Activated CD4-positive, alpha-beta T cell treated with anti-CD3 and anti-CD28 coated beads, Interleukin-10, Interleukin-2, amounts not matched to agents 100 ng/mL and 50 ng/mL, durations not matched to agents 16 hours and 8 hours (primary cell): ENCODE measurements at regions not wholly inside any gene's neighbourhood (a gene's known extent, or its start where the extent isn't known, plus 50 kb on each side); places are given as distances from the start of the nearest gene placed in this dataset.

Experiments
- DNase-seq: peaks from one replicate; pipeline ENCODE4 v3.0.0-alpha.2; 2020

DNA sequence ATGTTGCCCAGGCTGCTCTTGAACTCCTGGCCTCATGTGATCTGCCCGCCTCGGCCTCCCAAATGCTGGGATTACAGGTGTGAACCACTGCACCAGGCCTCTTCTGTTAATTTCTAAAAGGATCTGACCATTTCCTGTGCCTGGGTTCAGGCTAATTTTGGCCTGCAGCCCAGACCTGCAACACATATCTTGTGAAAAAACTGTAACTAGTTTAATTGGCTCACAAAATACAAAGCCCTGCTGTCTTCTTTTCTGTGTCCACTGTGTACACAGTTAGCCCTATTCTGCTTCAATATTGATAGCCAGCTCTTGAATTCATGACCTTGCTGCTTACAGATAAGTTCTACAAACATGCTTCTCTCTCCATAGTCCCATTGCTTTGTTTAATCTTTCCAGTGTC, 753.5 kb downstream of the PDHA2 start:
- DNase-seq = no peak

DNA sequence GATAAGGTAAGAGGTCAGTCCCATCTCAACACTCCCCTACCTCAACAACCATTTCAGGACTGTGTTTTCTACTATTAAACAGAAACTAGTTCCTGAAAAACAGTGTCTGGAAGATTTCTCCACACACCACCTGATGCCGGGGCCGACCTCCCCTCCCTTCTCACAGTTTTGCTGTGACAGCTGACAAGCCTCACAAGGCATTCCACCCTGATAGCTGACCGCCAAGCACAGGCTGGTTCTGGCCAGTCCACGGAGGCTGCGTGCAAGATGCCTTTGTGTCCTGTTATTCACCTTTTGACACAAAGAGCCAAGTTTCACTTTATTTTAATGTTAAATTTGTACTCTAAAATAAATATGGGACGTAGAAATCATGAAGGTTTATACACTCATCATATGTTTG, 758.6 kb downstream of the PDHA2 start:
- no peak for DNase-seq

DNA sequence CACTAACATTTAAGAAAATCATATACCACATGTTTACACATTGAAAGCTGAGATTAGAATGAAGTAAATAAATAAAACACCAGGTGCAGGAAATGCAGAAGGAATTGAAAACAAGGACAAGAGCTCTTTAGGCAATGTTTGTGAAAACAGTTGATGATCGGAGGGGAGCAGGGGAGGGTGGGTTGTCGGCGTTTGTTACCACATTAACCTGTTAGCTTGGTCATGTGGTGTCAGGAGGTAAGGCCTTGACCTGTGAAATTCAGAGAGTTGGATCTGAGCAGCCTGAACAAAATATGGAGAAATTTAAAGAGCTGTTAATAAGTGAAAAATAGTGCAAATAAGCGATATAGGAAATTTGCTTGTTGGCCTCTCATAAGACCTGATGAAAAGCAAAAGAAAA, 759.9 kb downstream of the PDHA2 start:
- no peak for DNase-seq

DNA sequence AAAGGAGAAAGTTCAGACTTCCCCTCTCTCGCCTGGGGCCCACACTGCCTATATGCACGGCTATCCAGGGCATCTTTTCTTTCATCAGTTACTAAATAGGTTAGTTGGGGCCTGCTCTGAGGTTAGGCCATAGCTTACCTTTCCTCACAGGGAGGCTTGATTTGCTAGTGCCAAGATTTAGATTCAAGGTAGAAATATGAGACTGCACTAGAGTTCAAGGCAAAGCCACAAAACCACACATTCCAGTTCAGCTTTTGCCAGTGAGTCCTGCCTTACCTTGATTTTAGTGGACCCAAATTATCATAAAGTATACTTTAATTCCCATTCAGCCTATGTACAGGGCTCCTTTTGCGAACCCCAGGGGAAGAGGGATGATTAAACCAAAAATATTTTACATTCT, 762.8 kb downstream of the PDHA2 start:
- no peak for DNase-seq

DNA sequence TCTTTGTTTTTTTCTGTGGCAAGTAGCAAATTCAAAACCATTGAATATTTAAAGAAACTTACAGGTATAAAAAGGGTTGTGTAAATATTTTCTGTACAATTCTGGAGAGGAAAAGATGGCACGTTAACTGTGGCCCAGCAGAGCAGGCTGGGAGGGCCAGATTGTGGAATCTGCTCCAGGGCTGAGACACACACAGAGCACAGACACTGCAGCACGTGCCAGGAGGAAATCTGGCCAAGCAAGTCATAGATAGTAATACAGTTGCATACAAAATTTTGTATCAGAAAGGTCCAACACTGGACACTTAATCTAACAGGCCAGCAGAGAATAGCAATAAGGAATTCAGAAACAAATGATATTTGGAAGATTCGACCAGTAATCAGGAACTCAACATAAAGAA, 763.7 kb downstream of the PDHA2 start:
- DNase-seq = no peak

DNA sequence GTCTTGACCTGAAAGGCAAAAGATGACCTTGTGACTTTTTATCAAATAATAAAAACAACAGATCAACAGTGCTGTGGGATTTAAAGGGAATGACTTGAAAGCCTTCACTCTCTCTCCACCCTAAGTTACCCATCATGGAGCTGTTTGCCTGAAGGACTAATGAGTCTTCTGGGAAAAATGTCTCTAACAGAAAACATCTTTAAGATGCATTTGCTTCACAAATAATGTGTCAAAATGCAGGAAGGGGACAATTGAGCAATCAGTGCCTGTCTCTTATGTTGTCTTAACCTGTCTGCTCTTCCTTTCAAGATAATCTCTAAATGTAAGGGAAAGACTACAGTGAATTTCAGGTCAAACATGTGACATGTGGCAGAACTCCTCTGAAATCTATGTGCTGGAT, 766.6 kb downstream of the PDHA2 start:
- DNase-seq = no peak

DNA sequence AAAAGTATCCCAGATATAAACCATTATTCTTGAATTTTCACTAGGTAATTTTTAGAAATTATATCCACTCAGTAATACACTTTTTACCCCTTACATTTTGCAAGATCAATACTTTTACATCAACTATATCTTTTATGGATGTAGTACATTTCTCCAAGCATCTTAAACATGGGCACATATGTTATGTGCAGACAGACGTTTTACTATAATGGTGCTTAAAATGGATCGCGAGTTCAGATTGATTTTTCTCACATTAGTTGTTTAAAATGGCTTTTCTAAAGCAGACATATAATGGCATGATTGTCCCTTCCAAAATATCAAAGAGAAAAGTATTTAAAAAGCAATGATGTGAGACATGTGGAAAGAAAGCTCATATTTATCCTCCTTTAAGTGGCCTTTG, 786.1 kb downstream of the PDHA2 start:
- DNase-seq = no peak

DNA sequence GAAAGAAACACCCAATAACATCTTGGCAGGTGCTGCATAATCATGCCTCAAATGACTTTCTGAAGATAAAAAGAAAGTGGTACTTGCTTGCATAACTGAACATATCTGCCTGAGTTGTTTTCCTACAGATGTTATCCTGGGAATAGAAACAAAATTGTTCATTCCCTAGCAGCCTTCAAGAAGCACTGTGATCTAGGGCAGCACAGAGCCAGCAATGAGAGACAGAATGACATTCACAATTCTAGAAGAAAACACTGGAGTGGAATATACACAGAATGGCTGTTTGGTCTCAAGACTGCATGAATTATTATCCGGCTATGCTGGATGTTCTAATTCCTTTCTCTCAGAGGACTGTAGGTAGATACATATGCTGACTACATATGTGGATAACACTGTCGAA, 790.9 kb downstream of the PDHA2 start:
- DNase-seq = no peak

DNA sequence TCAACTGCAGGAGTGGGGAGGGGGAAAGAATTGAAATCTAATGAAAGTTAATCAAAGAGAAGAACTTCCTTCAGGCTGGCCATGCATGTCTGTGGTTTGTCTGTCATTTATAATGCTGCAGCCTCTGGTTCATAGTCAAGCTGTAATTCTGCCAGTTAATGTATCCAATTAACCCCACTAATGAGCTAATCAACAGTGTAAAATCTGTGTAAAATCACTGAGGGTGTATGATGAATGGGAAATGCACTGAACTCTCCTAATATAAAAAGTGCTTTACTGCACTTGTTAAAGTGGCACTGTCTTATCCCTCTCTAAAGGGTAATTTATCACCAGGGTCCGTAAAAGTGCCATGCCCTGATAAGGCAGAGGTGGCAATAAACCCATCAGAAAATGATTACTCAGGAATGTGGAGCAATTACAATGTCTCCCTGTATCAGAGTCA, 798.1 kb downstream of the PDHA2 start:
- no peak for DNase-seq

DNA sequence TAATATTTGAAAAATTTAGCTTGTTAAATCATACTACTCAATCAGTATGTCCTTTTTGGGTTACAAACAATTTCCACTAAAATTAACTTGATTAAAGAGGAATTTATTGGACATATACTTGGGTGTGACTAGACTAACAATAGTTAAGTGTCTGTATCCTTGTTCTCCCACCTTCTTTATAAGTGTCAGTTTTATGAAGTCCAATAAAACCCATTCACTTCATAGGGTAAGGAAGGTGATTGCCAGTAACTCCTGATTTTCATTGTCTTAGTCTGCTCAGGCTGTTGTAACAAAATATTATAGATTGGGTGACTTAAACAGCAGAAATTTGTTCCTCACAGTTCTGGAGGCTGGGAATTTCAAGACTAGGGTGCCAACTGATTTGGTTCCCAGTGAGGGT, 800.0 kb downstream of the PDHA2 start:
- DNase-seq = no peak

DNA sequence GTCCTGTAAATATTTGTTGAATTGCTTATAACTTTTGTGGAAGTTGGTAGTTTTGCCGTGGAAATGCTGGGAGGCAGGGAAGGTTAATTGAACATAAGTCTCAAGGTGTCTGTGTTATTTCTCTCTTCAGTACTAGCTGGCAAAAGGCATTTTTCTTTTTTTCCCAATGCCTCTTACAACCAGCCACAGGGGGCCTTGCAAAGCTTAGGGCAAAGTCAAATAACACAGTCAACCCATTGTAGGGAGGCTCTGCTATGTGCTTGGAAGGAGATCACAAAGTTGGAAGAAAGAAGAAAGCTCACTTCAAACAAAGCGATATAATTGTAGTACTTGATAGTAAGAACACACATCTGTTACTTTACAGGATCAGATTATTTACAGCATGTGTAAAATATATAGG, 802.6 kb downstream of the PDHA2 start:
- no peak for DNase-seq

DNA sequence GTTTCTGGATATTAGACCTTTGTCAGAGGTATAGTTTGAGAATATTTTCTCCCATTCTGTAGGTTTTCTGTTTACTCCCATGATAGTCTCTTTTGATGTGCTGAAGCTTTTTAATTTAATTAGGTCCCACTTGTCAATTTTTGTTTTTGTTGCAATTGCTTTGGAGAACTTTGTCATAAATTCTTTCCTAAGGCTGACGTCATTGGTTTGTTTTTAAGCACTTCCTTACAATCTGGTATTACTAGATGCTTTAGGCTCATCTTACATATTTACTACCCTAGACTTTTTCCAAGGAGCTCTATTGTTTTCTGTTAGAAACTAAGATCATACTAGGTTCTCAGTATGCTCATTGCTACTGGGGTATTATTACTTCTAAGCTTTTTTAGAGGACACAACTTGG, 806.3 kb downstream of the PDHA2 start:
- no peak for DNase-seq

DNA sequence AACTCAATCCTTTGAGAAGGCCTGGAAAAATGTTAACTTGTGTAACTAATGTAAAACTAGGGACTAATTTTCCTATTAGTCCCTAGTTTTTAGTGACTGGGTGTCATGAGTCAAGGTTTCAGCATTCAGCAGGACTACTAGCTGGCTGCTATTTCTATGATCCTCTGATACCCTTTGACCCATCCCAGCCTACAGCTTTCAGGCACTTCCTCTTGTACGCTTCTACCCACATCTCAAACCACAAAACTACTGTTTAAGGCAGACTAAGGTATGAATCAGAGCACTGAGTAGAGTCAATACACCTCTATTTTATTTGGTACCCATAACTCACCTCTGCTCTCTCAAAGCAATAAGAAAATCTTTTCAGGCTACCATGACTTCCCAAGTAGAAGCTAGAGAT, 809.6 kb downstream of the PDHA2 start:
- no peak for DNase-seq

DNA sequence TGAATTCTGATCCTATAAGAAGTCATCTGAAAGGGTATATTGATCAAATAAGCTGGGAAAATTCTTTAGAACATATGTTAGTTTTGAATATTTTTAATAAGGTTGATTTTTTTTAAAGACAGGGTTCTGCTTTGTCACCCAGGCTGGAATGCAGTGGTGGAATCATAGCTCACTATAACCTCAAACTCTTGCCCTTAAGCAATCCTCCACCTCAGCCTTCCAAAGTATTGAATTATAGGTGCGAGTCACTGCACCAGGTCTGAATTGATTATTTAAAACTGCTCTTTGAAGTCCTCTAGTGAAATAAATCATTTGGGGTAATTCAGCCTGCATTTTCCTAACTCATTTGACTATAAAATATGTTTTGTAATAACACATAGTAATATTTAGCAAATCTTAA, 812.3 kb downstream of the PDHA2 start:
- DNase-seq = no peak

DNA sequence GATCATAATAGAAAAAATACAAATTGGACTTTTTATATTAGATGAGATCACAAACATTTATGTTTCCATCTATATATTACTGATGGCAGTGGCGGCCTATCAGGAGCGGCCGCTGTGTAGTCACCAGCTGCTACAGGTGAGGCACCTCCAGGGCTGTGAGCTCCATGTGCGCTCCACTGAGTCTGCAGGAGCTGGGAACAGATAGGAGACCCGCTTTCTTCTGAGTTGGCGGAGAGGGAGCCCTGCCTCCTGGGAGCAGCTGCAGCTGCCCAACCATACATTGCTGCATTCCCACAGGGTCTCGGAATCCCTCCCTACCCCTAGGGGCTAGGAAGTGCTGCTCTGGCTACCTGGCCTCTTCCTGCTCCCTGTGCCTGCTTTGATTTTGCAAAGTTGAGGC, 812.9 kb downstream of the PDHA2 start:
- DNase-seq = no peak

DNA sequence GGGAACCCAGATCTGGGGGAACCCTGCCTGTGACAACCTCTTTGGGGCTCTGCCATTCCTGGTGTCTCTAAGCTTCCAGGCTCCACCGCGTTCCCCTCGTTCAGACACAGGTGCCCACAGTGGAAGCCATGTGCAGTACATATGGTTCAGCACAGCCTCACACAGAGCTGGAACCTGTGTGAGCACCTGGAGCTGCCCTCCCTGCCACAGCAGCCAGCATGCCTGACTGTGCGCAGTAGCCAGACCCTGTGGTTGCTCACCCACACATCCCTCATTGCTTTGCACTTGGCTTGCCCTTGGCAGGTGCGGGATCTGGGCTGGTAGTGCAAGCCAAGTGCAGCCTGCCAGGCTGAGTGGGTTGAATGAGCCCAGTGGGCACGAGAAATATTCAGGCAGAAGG, 814.2 kb downstream of the PDHA2 start:
- DNase-seq = no peak

DNA sequence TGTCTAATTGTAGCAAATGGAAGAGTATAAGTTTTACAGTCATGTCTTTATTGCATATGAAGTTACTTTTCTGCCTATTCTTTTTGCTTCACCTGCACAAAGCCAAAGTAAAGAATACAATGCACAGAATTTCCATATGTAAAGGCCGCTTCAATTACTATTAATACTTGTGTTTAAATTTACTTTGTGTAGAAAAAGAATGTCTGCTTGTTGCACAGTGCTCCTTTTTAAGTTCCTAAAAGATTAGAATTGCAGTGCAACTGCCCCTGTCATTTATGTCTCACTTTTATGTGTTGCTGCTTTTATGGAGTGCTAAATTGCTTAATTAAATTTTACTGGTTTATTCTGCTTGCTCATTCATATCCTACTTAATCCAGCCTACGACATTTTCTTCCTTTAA, 830.5 kb downstream of the PDHA2 start:
- DNase-seq = no peak

DNA sequence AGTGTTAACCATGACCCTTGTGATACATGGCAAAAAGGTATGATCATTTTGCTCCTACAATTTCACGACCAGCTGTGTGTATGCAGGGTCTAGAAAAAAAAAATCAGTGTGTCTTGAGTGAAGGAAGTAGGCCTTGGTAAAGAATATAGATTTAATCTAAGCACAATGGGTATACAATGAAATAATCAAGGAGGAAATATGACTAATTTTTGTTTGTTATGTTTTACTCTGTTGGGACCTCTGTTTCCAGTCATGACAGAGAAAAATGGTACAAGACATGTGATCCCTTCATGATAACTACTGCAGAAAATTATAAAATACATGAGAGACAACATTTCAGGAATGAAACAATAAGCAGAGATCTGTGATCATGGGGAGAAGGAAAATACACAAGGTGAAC, 835.5 kb downstream of the PDHA2 start:
- no peak for DNase-seq

DNA sequence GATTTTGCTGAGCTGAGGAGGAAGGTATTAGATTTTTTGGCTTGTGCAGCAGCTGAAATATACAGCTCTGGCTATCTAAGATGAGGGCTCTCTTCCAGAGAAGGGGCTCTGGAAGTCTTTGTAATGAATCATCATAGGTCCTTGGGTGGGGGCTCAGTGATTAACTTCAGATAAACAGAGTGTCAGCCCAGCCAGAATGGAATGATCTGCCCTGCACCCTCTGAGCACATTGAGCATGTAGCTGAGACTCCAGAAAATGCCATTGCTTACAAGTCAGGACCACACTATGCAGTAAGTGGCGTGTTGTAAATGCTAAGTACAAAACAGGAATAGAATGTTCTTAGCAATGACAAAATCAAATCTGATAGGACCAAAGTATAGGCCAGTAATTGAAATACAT, 836.0 kb downstream of the PDHA2 start:
- no peak for DNase-seq

DNA sequence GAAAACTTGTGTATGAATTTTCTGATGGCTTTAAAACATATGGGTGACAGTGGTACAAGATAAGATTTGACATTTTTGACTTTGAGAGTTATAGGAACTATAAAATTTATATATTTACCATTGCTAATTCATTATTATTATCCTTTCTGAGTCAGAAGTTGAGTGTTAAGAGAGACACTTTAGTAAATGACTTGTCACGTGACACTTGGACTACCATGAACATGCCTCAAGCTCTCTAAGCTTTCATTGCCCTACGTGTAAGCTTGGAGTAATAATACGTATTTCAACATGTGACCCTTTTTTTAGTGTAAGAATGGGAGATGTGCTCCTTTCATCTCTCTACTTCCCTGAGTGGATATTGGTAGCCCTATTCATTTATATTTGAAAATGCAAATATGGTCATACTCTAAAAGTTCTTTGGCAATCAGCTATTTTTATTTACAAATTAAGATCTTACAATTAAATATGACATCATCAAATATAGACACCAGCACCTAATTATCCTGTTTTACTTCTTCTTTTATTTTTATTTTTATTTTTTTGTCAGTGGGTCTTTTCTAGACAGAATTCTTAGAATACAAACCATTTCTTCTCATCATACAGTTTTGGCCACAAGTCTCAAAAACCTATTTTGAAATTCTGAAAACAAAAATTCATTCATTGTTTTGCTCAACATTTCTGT, 837.0 kb downstream of the PDHA2 start:
- no peak for DNase-seq

DNA sequence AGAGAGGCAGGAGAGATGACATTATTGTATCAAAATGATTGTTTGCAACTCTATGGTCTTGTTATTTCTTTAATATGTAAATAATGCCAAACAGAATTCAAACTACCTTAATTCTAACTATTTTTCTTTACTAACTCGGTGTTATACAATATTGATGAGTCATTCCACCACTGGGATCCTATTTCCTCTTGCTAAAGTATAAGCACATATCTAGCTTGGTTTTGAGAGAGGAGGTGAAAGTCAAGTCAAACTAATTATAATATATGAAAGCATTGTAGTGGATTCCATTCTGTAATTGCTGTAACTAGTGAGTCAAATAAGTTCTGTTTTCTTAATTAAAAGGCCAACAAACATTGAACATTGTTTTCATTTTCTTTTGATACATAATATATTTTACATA, 837.6 kb downstream of the PDHA2 start:
- no peak for DNase-seq

DNA sequence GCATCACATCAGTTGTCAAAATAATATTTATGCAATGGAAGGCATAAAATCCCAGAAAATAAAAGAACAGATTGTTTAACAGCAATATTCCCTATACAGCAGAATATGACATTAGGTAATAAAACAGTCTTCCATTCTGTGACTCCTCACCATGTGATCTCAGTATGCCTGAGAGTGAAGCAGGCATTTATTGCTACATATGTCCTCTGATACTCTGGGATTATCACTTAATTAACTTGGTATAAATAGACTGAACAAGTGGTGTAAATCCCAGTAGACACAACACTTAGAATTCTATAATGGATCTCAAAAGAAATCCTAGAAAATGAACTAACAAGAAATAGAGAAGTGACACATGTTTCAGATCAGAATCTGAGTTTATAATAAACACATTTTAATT, 841.3 kb downstream of the PDHA2 start:
- no peak for DNase-seq

DNA sequence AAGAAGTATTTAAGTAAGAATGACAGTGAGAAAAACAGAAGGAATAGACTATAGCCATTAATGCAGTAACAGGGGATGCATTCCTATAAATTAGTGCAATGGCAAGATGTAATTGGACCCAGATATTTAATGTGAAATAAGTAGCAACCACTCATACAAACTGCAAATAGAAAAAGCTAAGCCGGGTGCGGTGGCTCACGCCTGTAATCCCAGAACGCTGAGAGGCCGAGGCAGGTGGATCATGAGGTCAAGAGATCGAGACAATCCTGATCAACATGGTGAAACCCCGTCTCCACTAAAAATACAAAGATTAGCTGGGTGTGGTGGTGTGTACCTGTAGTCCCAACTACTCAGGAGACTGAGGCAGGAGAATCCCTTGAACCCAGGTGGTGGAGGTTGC, 845.8 kb downstream of the PDHA2 start:
- no peak for DNase-seq

DNA sequence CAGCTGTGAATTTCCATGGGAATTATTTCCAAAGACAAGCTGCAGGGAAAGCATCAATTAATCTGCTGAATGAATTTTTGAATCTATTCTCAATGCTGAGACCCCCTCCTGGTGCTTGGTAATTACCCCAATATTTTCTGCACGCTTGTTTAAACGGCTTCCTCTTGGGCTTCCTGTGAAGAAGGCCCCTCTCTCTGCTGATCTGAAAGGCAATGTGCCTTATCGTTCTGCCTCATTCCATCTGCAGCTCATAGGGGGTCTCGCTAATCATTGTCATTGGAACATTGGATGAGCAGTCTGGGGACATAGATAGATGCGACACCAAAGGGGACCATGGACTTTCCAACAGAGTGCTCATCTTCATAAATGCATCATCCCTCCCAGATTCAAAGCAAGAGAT, 851.6 kb downstream of the PDHA2 start:
- DNase-seq = no peak

DNA sequence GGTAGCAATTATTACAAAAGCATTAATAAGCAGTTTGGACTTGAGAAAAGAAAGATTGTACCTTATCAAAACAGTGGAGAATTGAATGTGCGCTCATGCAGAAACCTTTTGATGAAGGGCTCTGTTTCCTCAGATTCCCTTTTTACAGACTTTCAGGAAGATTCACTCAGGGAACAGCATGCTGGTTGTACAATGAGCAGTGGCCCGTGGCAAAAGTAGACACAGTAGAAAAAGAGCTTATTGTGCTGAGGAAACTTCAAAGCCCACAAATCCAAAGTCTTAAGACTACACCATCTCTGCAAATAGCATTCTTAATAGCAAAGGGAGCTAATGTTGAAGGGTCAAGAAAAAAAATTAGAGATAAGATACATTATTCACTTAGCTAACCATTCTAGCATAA, 858.9 kb downstream of the PDHA2 start:
- DNase-seq = no peak

DNA sequence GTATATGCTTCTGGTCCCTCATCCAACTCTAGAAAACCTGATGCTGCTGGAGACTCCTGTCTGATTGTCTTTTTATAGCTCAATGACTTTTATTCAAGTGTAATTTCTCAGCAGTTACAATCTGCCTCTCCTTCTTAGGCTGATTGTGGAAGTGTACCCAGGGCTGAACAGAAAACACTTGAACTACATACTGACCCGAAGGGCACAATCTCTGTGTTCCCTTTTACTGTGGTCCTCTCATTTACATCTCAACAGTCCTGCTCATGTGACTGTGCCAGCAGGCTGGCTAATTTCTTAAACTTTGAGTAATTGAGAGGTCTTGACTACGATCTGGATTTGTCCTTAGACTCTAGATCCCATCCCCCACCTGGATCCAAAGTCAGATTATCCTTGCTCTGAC, 863.4 kb downstream of the PDHA2 start:
- DNase-seq = no peak
